Glomerular visceral epithelial cell (primary cell): ENCODE measurements at regions not wholly inside any gene's neighbourhood (a gene's known extent, or its start where the extent isn't known, plus 50 kb on each side); places are given as distances from the start of the nearest gene placed in this dataset.
"Not testable (repeated sequence)": the region's sequence is repeated elsewhere in the genome, so short reads cannot be mapped to it uniquely, and the experiment has no call there.

Experiments
- DNase-seq: peaks from one replicate; pipeline ENCODE4 v3.0.0-alpha.2; 2016; ENCODE audit errors: extremely low spot score

DNA sequence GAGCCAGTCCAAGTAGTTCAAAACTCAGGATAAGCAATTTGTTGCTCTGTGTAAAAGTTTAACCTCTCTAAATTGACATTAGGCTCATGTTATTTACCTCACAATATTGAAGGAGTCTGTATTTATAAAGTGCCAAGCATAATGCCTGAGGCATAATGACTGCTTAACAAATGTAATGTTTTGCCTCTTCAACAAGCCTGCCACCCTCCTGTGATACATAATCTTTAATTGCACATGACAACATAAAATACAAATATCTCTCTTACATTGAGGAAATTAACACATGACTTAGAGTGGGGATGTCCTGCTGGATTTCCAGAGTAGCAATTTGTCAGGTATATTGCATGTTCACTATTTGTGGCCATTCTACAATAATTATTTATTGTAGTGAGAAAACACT, 469.2 kb upstream of the ANO5 start:
- DNase-seq, result no peak

DNA sequence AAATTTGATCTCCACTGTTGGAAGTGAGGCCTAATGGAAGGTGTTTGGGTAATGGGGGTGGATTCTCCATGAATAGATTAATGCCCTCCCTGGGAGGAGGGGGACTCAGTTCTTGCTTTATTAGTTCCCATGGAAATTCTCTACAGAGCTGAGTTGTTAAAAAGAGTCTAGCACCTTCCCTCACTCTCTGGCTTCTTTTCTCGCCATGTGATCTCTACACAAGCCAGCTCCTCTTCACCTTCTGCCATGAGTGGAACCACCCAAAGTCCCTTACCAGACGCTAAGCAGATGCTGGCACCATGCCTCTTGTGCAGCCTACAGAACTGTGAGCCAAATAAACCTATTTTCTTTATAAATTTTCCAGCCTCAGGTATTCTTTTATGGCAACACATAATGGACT, 465.8 kb upstream of the ANO5 start:
- DNase-seq, result no peak

DNA sequence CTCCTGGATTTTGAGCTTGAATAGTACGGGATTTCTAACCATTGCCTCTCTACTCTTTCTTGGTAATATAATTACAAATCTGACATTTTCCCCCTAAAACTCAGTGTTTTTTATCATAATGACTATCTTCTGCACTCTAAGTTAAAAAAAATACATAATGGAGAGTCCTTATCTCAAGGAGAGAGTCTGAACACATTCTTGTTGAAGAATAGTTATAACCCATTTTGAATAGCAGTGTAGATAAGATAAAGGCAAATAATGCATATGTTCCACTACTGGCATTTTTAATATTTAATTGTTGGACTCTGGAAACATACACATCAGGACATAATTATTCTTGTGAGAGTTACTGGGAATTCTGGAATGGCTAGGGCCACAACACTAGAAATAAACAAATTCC, 456.5 kb upstream of the ANO5 start:
- no peak for DNase-seq

DNA sequence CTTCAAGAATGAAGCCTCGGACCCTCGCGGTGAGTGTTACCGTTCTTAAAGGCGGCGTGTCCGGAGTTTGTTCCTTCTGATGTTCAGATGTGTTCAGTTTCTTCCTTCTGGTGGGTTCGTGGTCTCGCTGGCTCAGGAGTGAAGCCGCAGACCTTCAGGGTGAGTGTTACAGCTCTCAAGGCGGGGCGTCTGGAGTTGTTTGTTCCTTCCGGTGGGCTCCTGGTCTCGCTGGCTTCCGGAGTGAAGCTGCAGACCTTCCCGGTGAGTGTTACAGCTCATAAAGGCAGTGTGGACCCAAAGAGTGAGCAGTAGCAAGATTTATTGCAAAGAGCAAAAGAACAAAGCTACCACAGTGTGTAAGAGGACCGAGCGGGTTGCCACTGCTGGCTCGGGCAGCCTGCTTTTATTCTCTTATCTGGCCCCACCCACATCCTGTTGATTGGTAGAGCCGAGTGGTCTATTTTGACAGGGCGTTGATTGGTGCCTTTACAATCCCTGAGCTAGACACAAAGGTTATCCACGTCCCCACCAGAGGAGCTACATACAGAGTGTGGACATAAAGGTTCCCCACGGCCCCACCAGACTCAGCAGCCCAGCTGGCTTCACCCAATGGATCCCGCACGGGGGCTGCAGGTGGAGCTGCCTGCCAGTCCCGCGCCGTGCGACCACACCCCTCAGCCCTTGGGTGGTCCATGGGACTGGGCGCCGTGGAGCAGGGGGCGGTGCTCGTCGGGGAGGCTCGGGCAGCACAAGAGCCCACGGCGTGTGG, 440.2 kb upstream of the ANO5 start:
- not testable (repeated sequence) for DNase-seq

DNA sequence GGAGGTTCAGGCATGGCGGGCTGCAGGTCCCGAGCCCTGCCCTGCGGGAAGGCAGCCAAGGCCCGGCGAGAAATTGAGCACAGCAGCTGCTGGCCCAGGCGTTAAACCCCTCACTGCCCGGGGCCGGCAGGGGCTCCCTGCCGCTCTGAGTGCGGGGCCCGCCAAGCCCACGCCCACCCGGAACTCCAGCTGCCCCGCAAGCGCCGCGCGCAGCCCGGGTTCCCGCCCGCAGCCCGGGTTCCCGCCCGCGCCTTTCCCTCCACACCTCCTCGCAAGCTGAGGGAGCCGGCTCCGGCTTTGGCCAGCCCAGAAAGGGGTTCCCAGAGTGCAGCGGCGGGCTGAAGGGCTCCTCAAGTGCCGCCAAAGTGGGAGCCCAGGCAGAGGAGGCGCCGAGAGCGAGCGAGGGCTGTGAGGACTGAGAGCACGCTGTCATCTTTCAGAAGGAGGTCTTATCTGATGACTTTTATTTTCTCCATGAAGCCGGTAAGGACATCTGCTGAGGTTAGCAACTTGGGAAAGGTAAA, 439.6 kb upstream of the ANO5 start:
- not testable (repeated sequence) for DNase-seq

DNA sequence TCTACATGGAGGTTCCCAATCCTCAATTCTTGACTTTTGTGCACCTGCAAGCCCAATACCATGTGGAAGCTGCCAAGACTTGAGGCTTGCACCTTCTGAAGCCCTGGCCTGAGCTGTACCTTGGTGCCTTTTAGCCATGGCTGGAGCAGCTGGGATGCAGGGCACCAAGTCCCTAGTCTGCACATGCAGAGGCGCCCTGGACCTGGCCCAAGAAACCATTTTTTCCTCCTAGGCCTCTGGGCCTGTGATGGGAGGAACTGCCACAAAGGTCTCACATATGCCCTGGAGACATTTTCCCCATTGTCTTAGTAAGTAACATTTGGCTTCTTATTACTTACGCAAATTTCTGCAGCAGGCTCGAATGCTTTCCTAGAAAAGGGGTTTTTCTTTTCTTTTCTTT, 431.9 kb upstream of the ANO5 start:
- DNase-seq, result no peak

DNA sequence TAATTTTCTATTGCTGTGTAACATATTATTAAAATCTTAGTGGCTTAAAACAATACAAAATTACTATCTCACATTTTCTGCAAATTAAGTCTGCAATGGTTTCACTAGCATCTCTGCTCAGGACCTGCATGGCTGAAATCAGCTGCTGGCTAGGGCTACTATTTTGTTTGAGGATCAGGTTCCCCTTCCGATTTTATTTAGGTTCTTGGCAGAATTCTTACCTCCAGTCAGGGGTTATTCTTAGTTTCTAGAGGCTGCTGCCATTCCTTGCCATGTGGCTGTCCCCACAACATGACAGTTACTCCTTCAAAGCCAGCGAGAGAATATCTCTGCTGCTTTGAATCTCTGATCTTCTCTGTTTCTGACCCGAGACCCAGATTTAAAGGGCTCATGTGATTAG, 424.5 kb upstream of the ANO5 start:
- no peak for DNase-seq

DNA sequence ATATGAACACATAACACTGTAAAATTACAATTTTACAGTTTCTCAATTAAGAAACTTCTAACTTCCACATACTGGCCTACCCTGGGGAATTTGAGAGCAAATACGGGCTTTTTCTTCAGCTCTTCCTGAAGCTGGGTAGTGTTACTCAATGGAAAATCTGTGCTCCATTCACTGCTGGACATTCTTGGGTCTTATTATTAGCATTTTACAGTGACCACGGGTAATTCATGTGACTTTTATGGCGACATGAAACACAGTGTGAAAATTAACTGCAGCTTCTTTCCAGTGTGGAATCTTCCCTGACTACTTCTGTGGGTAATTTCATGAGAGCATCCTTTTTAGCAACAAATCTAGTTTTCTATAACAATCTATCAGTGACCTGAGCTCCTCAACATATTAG, 423.7 kb upstream of the ANO5 start:
- no peak for DNase-seq

DNA sequence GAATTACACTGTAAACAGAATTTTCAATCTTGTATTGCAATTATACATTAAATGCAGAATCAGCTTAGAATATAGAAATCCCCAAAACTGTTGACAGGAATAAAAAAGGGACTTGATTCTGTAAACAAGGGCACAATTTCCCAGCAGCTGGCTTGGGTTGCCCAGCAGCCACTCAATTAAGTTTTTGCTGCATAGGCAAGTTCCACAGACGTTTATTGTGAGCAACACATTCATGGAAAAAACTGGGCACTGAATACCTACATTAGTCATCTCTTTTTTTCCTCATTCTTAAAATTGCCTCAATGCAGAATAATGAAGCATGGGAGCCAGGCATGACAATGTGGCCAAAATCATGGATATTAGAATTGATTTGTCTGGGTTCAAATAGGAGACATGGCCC, 421.8 kb upstream of the ANO5 start:
- no peak for DNase-seq

DNA sequence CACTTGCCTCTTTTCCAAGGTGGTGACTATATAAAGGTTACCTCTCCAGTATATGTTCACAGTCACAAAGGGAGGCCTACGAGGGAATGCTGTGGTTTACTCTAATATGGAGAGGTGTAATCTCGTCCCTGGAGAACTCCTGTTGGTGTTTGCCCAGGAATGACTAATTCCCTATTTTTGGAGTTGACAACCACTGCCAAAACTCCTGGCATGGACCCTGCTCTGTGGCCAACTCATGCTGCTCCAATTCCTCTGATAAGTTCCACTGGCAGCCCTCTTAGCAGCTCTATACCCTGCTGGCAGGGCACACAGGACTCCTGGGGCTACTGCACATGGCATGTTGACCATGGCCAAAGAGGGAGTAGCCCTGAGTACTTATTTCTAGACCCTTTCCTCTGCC, 418.7 kb upstream of the ANO5 start:
- DNase-seq, result no peak

DNA sequence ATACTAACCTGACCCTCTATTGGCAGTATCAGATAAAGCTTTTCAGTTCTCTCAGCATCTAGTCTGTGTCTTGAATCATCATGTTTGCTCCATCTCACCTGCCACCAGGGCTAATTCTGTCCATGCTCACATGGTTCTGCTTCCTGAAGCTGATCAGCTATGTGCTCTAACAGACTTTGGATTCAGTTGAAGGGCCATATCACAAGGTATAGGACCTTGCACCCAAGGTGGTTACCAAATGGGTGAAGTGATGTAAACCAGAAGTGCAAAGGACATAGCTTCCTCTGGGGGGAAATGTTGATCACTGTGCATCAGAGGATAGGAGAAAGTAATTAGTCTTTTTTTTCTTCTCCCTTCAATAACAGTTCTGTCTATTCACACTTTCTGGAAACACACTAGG, 417.0 kb upstream of the ANO5 start:
- no peak for DNase-seq

DNA sequence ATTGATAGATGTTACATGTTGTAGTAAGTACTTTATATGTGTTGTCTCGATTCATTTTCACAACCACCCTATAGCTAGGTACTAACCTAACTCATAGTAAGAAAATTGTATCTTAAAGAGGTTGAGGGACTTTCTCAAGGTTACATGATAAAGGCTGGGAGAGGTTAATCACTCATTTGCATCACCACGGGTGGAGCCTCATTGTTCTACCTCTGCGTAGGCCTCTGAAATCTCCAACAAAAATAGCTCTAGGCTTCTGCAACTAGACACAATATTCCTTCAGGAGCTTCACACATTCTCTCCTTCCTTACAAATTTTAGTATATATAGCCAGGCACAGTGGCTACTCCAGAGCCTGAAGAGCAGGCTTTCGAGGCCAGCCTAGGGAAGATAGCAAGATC, 408.9 kb upstream of the ANO5 start:
- no peak for DNase-seq

DNA sequence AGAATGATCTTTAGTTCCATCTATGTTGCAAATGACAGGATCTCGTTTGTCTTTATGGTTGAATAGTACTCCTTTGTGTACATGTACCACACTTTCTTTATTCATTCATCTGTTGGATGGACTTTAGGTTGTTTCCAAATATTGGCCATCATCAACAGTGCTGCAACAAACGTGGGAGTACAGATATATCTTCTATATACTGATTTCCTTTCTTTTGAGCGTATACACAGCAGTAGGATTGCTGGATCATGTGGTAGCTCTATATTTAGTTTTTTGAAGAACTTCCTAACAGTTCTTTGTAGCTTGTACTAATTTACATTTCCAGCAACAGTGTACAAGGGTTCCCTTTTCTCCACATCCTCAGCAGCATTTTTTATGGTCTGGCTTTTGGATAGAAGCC, 407.5 kb upstream of the ANO5 start:
- DNase-seq, result no peak

DNA sequence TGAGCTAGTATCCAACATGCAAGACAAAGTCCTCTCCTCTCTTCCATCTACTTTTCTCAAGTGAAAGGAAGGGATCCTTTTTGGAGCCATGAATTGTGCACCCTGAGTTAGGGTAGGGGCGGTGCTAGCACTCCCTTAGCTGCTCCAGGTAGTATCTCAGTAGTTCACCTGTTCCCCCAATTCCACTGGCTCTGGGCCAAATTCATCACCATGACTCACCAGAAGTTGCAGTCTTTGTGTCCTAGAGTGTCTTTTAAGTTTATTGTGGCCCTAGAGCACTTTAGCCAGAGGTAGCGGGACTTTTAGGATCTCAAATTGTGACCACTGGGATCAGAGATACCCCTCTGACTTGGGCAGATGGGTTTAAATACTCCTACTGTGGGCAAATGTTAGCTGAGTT, 398.6 kb upstream of the ANO5 start:
- no peak for DNase-seq

DNA sequence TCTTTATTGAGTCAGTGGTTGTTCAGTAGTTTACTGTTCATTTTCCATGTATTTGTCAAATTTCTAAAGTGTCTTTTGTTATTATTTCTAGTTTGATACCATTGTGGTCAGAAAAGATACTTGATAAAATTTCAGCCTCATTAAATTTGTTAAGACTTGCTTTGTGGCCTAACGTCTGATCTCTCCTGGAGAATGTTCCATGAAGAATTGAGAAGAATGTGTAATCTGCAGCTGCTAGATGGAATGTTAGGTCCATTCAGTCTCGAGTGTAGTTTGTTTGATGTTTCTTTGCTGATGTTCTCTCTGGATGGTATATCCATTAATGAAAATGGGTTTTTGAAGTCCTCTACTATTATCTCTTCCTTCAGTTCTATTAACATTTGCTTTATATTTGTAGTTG, 394.7 kb upstream of the ANO5 start:
- DNase-seq, result no peak

DNA sequence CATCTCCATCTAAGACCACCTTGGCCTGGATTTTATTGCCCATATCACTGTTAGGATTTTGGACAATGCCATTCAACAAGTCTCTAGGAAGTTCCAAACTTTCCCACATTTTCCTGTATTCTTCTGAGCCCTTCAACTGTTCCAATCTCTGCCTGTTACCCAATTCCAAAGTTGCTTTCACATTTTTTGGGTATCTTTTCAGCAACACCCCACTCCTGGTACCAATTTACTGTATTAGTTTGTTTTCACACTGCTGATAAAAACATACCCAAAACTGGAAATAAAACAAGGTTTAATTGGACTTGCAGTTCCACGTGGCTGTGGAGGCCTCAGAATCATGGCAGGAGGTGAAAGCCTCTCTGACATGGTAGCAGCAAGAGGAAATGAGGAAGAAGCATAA, 388.4 kb upstream of the ANO5 start:
- DNase-seq, result not testable (repeated sequence)

DNA sequence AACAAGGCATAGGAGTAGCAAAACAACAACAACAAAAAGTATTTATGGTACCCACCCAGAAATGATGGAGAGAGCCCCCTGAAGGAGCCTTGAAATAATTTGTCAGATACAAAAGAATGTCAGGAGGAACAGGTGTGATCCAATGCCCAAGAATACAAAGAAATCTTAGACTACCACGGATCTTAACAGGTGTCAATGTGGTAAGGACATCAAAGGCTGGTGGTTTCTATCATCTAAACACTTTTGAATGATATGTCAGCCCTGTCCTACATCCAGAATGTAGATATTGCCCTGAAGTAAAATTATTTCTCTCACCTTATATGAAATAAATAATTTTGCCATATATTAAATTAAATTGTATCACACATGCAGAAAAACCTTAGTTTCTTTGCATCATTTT, 386.4 kb upstream of the ANO5 start:
- DNase-seq, result no peak

DNA sequence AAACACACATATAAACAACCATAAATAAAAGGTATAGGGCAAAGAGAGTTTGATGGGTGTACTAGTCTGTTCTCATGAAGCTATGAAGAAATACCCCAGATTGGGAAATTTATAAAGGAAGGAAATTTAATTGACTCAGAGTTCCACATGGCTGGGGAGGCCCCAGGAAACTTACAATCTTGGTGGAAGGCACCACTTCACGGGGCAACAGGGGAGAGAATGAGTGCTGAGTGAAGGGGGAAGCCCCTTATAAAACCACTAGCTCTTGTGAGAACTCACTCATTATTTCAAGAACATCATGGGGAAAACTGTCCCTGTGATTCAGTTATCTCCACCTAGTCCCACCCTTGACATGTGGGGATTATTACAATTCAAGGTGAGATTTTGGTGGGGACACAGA, 385.9 kb upstream of the ANO5 start:
- DNase-seq, result no peak

DNA sequence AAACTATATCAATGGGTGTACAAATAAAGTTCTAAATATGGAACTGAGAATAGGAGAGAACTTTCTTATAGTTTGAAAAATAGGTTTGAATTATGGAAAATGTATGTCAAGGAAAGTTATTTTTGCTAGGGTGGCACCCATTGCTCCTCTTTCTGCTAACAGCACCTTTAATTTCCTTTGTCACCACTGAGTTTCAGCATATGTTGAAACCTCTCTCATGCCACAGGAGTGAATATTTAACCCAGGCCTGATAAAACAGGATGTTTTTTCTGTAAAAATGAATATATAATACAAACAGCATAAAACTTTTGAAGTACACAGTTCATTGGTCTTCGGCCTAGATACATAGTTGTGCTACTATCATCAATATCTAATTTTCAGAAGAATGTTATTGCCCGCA, 385.5 kb upstream of the ANO5 start:
- no peak for DNase-seq

DNA sequence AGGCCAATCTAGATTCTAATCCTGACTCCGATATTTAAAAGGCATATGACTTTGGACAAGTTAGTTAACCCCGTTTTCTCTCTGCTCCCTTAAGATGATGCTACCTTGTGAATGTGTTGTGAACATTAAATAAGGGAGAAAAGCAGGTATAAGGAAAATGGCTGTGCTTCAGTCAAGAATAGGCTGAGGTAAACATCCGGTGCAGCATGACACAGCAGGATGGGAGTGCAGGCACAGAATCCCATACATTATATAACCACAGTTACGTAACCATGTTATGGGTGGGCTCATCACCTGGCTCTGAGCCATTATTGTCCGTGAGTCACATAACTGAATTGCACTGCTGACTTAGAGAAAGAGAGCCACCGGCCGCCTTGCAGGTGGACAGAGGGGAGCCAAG, 382.2 kb upstream of the ANO5 start:
- no peak for DNase-seq

DNA sequence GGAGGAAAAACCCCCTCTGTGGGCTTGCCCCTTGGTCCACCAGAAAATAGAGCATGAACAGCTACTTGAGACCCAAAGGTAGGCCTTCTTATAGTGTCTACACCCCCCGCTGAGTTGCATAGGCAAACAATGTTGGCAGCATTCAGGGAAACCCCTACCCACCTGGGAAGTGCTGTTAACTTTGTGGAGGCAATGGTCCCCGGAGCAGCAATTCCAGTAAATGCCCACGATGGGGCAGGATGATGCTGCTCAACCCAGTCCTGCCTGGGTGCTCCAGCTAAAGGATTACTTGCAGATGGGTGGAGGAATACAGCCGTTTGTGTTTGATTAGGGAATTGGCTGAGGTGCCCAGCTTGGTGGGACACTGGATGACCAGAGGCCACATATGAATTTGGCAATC, 381.3 kb upstream of the ANO5 start:
- DNase-seq, result no peak

DNA sequence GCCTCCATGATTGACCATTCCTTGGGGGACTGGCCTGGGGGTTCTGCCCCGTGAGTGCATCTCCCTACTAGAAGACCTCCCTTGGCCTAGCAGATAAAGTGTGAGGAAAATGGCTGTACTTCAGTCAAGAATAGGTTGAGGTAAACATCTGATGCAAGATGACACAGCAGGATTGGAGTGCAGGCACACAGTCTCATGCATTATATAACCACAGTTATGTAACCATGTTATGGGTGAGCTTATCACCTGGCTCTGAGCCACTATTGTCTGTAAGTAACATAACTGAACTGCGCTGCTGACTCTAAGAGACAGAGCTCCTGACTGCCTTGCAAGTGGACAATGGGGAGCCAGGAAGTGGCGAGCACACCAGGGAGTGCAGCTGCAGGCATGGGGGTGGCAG, 378.7 kb upstream of the ANO5 start:
- DNase-seq, result no peak

DNA sequence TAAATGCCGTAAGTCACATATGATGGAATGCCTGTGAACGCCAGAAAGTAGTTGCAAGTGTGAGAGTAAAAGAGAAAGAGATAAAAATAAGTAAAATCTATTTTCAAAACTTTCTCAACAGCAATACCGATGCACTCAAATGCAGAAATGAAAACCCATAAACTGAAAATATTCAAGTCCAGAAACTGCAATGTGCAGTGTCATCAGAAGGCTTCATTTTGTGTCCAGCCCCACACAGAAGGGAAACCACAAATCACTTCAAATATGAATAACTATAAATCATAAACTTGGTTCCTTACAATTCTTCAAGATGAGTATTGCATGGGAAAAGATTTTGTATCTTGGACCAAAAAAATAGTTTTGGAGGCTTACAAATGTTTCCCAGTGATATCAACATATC, 375.2 kb upstream of the ANO5 start:
- DNase-seq, result no peak

DNA sequence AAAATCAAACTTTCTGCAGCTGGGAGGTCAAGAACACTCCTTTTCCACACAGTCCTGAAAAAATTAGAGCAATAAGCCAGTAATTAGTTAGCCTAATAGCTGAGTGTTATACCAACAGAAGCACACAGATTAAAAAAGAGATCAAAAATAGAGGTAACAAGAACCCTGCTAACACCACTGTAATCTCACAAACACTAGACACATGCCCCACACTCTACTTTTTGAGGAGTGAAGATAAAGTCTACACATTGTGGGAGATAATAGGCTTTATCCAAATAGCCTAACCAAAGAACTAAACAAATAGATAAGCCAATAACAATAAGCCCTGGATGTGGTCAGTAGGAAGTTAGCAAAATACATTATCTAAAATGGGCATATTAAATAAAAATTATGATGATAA, 372.7 kb upstream of the ANO5 start:
- no peak for DNase-seq
